Ecto neural progenitor cell (in vitro differentiated cells): ENCODE measurements at regions not wholly inside any gene's neighbourhood (a gene's known extent, or its start where the extent isn't known, plus 50 kb on each side); places are given as distances from the start of the nearest gene placed in this dataset.

ENCODE experiments used
- DNase-seq: peaks from one replicate; pipeline ENCODE4 v3.0.0-alpha.2; 2018; ENCODE audit warnings: low spot score

DNA sequence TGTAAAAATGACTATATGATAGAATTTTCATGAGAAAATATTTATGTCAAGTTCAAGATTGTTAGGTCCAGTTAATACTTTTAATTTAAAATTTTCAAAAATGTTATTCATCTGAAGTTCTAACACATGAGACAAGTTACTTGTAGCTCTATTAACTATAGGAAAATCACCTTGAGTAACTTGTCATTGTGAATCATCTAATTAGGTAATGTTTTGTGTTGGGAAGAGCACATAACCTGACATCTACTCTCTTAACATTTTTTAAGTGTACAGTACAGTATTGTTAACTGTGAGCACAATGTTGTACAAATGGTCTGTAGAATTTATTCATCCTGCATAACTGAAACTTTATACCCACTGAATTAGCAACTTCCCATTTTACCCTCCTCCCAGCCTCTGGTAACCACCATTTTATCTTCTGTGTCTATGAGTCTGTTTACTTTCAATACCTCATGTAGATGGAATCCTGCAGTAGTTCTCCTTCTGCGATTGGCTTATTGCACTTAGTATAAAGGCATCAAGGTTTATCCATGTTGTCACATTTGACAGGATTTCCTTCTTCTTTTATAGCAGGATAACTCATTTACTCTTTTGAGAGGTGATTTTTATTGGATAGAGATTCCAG is 54.6 kb downstream of the ARL4A start:
- DNase-seq = no peak

DNA sequence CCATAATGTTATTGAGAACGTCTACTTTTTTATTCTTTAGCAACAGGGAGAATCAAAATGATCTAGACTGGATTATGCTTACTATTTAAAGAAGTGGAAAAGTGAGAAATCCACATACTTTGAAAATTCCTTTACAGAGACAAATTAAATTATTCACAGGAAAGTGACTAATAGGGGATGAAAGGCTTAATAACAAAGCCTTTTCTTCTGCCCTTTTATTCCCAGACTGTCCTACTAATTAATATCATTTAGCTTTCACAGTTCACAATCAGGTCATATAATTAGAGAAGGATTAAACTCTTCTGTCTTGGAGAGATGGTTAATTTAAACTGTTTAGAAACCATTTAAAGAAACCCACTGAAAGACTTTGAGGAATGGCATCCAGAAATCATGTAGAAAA is 58.8 kb downstream of the ARL4A start:
- DNase-seq = no peak

DNA sequence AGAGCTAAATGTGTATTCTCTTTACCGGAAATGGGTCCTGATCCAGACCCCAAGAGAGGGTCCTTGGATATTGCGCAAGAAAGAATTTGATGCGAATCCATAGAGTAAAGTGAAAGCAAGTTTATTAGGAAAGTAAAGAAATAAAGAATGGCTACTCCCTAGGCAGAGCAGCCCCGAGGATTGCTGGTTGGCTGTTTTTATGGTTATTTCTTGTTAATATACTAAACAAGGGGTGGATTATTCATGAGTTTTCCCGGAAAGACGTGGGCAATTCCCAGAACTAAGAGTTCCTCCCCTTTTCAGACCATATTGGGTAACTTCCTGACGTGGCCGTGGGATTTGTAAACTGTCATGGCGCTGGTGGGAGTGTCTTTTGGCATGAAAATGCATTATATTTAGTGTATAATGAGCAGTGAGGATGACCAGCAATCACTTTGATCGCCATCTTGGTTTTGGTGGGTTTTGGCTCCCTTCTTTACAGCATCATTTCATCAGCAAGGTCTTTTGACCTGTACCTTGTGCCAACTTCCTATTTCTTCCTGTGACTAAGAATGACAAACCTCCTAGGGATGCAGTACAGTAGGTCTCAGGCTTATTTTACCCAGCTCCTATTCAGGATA is 60.4 kb downstream of the ARL4A start:
- DNase-seq = no peak

DNA sequence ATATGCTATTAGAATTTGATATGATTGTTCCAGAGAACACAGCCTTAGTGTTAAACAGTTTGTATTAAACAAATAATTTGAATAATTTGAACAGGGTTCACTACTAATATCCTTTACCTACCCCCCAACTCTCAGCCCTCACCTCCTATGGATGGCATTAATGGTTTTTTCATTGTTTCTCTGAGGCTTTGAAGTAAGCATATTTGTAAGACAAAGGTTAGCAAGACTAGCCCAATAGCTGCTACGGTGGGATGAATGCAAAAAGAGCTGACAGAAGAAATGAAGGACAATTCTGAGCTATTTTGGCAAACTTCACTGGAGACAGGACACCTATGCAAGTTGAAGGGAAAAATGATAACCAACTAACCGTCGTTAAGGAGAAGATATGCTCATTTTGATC is 61.6 kb downstream of the ARL4A start:
- DNase-seq = no peak

DNA sequence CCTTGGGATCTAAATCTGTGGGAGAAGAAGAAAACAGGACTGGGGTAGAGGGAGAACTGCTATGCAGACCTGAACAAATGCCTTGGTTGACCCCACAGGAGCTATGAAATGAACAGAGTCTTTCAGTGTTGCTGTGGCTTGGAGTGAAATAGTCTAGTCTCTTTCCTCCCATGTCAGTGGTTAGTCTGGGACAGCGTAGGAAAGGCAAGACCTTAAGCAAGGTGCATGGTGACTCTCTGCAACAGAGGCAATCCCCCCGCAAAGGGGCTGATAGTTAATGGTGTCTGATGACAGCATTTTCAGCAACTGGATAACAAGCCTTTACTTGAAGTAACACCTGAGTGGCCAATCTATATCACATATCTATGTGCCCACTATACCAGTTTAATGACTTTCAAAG is 62.3 kb downstream of the ARL4A start:
- no peak for DNase-seq

- no peak for DNase-seq
Measured at GRCh38 chr7:12751764-12752163, 64.3 kb downstream of the ARL4A start.

GRCh38 chr7:12754179-12754578 is 66.7 kb downstream of the ARL4A start:
- no peak for DNase-seq

- no peak for DNase-seq
Measured at GRCh38 chr7:12756821-12757220, 69.4 kb downstream of the ARL4A start.

DNA sequence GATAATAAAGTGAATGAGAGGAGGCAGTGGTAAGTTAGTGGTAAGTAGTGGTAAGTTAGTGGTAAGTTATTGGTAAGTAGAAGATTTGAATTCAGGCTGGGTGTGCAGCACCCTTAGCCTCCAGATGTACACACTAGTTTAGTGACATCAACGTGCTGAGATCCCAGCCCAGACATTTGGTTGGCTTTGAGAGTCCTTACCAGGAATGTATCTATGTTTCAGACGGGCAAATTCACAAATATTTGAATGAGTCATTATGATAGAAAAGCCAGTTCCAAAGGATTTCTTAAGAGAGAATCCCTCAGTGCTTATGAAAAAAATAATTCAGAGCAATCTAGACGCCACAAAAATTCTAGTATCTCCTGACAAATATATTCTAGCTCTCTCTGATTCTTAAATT is 70.0 kb downstream of the ARL4A start:
- DNase-seq = no peak

GRCh38 chr7:12759151-12759550 is 71.7 kb downstream of the ARL4A start:
- DNase-seq = no peak

GRCh38 chr7:12761111-12761510 is 73.7 kb downstream of the ARL4A start:
- no peak for DNase-seq

GRCh38 chr7:12761691-12762090 is 74.3 kb downstream of the ARL4A start:
- no peak for DNase-seq

GRCh38 chr7:12764458-12764891 is 77.0 kb downstream of the ARL4A start:
- DNase-seq = no peak

- no peak for DNase-seq
Measured at GRCh38 chr7:12765431-12766100, 78.1 kb downstream of the ARL4A start.

DNA sequence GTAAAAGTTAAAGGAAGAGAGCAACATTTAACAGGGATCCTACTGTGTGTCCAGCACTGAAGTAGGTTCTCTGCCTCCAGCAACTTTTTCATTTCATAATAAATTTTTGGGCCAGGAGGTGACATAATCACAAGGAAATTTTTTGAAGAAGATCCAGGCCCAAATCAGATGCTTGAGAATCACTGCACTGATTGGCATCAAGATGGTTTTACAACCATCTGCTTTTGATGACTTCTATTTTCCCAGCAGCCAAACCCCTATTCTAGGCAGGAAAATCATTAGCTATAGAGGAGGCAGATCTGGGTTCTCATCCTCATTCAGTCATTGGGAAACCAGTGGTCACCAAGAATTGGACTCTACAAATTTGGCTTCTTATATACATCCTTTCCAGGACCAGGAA is 79.0 kb downstream of the ARL4A start:
- DNase-seq = no peak

DNA sequence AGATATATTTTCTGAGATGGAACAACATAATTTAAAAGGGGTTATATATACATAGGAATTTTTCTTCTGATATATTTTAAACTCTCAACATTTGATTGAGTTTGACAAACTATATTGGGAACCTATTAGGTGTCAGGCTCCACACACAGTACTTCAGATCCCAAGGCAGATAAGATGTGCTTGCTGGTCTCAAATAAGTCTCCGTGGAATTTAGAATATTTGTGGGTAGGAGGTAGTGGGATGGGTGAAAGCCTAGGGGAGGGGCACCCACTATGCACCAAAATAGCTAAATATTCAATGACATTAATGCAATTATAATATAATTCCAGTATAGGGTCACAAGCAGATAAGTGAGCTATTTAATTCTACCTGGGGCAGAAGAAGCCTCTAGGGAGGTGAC is 81.5 kb downstream of the ARL4A start:
- DNase-seq = no peak

- DNase-seq = no peak
Measured at GRCh38 chr7:12769444-12769843, 82.0 kb downstream of the ARL4A start.

GRCh38 chr7:12770227-12770975 is 83.0 kb downstream of the ARL4A start:
- DNase-seq = no peak

DNA sequence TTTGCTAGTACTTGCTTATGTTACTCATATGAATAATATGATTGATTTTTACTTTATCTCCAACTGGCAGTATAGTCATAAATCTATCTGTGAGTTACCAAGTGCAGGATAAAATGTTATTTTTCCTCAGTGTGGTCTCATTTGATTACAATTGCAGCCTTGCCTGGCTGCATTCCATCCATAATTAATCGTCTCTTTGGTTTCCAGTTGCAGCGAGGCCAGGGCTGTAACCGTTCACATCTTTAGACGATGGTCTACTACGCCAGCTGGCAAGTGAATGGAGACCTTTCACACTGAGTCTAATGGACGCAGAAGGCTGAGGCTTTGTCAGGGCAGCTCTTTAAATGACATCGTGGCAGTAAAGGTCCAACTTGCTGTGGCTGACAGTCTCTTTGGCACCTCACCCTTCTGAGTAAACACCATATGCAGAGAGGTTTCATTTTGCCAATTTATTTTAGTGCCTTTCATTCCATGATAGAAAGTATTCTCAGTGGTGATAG is 84.0 kb downstream of the ARL4A start:
- DNase-seq = no peak

GRCh38 chr7:12772768-12773167 is 85.3 kb downstream of the ARL4A start:
- DNase-seq = no peak

DNA sequence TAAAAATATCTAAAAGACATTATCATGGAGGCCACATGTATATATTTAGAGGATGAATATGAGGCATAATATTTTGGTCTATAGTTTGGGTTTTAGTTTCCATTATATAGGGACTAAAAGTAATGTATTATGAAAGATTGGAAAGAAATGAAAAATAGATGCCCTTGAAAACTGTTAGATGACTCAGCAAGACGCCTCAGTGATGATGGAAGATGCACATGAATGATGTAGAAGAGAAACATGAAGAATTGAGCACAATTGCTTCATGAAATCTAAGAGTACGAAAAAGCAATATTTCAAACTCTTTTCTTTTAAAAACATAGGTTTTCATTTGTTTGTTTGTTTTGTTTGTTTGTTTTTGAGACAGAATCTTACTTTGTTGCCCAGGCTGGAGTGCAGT is 89.8 kb downstream of the ARL4A start:
- DNase-seq = no peak

DNA sequence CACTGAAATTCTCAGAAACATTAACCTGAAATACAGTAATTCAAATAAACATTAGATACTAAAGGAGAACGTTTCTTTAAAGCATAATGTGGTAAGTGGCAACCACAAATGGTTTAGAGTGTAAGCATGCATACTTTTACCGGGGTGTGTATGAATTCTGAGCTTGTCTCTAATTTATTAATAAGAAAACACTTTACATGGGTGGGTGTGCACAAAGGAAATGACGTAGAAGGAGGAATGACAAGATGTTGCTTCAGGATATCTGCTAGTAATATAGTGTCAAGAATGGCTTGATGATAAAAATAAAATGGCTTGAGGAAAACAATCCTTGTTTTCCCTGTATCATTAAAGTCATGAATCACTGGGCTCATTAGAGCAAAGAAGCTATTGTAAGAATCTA is 92.5 kb downstream of the ARL4A start:
- DNase-seq = no peak
